Left kidney (tissue), 1 donor: ENCODE measurements at regions not wholly inside any gene's neighbourhood (a gene's known extent, or its start where the extent isn't known, plus 50 kb on each side); places are given as distances from the start of the nearest gene placed in this dataset.
"Not testable (repeated sequence)": the region's sequence is repeated elsewhere in the genome, so short reads cannot be mapped to it uniquely, and the experiment has no call there.

ENCODE experiments used
- DNase-seq: peaks from one replicate; pipeline ENCODE4 v3.0.0-alpha.2; 2013

- DNase-seq, result peak; percentile 42
Observed at GRCh38 chr12:41663598-41664265, 475.6 kb downstream of the PDZRN4 start.

- DNase-seq, result no peak
Observed at GRCh38 chr12:41661141-41661765, 473.1 kb downstream of the PDZRN4 start.

- no peak for DNase-seq
Observed at GRCh38 chr12:41656454-41656853, 468.3 kb downstream of the PDZRN4 start.

- no peak for DNase-seq
Observed at GRCh38 chr12:41653386-41654326, 465.5 kb downstream of the PDZRN4 start.

- DNase-seq, result no peak
Observed at GRCh38 chr12:41652981-41653380, 464.9 kb downstream of the PDZRN4 start.

GRCh38 chr12:41645624-41646023 is 457.5 kb downstream of the PDZRN4 start:
- DNase-seq, result no peak

- DNase-seq, result not testable (repeated sequence)
Observed at GRCh38 chr12:41642808-41643207, 454.7 kb downstream of the PDZRN4 start.

- DNase-seq, result no peak
Observed at GRCh38 chr12:41636653-41637052, 448.5 kb downstream of the PDZRN4 start.

- DNase-seq, result no peak
Observed at GRCh38 chr12:41635626-41636364, 447.7 kb downstream of the PDZRN4 start.

- no peak for DNase-seq
Observed at GRCh38 chr12:41634091-41634490, 446.0 kb downstream of the PDZRN4 start.

GRCh38 chr12:41629611-41630010 is 441.5 kb downstream of the PDZRN4 start:
- no peak for DNase-seq

GRCh38 chr12:41627476-41627875 is 439.4 kb downstream of the PDZRN4 start:
- no peak for DNase-seq

GRCh38 chr12:41624571-41624970 is 436.5 kb downstream of the PDZRN4 start:
- DNase-seq, result no peak
